ENCODE measurements at regions not wholly inside any gene's neighbourhood (a gene's known extent, or its start where the extent isn't known, plus 50 kb on each side); places are given as distances from the start of the nearest gene placed in this dataset.

DNA sequence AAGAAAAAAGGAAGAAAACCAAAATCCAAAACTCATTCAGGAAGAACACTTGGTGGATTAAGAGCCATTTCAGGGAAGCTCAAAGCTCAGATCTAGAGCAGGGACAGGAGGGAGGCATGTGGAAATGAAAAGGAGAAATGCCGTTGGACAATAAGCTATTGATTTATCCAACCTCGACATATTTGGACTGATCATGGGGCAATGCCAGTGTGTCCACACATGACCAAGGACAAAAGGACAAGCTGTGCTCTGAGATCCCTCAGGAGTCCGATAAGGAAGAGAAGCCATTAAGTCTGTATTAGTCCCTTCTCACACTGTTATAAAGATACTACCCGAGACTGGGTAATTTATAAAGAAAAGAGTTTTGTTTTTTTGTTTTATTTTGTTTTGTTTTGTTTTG is 684.0 kb upstream of the CELF2 start:
- ChIA-PET POLR2A (no interaction called here), CTCF (interaction anchor here (0.9 kb wide), 1 partner anchor 482 kb away, joined by 3 read pairs; no protein-coding TSS in a partner anchor), SMC1A (ENCODE audit: uncharacterized antibody, unreplicated experiment) (no interaction called here), RAD21 (ENCODE audit: unreplicated experiment) (no interaction called here)
- Histone ChIP-seq H3K27me3 (replicated peaks in 1 of 2; ENCODE audit: control insufficient read depth in 2 of 2, insufficient read depth in 2 of 2, low read length in 1 of 2) (no peaks in the 10 kb centered on the region), H3K79me2 (ENCODE audit: control insufficient read depth, insufficient read depth, low read length) (no peaks in the 10 kb centered on the region), H3K4me3 (no peak overlapping the region), H3K9me3 (replicated peaks; ENCODE audit: control insufficient read depth, insufficient read depth, low read length) (no peaks in the 10 kb centered on the region), H3K4me2 (ENCODE audit: control insufficient read depth, insufficient read depth) (no peak overlapping the region), H4K20me1 (ENCODE audit: control insufficient read depth, insufficient read depth) (no peaks in the 10 kb centered on the region), H3K27ac (ENCODE audit: control insufficient read depth, insufficient read depth) (no peak overlapping the region), H3K4me1 (ENCODE audit: control insufficient read depth, insufficient read depth, low read length) (no peaks in the 10 kb centered on the region), H3K36me3 (ENCODE audit: control insufficient read depth in 2 of 2, insufficient read depth in 2 of 2, low read length in 1 of 2) (no peaks in the 10 kb centered on the region), H3K9ac (ENCODE audit: control insufficient read depth, insufficient read depth, low read length) (no peak overlapping the region), H2AFZ (ENCODE audit: control insufficient read depth, low read depth, low read length) (no peak overlapping the region)
- in situ Hi-C loops (cut with MboI), result no loop called here
- intact Hi-C loops (cut with micrococcal nuclease; ENCODE audit: unreplicated experiment), result no loop called here
- no TSS peak for BruUV-seq (replicated peaks)
- ATAC-seq (no peak), DNase-seq (ENCODE audit: low read depth, low spot score) (no peak), FAIRE-seq (no peak)
- no peak for TF ChIP-seq KLF5 (IDR thresholded peaks at IDR 0.05; ENCODE audit: partially characterized antibody)
- TF ChIP-seq ESRRA (IDR thresholded peaks at IDR 0.05; ENCODE audit: low read length), result no peak
- TF ChIP-seq RUNX3 (IDR thresholded peaks at IDR 0.05; ENCODE audit: low read length), result no peak
- TF ChIP-seq ZBTB4 (CRISPR knock-in tag; IDR thresholded peaks at IDR 0.05), result no peak
- no peak for TF ChIP-seq ZNF217 (IDR thresholded peaks at IDR 0.05)
- TF ChIP-seq, protein P1, sequence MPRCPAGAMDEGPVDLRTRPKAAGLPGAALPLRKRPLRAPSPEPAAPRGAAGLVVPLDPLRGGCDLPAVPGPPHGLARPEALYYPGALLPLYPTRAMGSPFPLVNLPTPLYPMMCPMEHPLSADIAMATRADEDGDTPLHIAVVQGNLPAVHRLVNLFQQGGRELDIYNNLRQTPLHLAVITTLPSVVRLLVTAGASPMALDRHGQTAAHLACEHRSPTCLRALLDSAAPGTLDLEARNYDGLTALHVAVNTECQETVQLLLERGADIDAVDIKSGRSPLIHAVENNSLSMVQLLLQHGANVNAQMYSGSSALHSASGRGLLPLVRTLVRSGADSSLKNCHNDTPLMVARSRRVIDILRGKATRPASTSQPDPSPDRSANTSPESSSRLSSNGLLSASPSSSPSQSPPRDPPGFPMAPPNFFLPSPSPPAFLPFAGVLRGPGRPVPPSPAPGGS (IDR thresholded peaks at IDR 0.05; ENCODE audit: borderline replicate concordance, insufficient read depth, low read depth, low read length, poor library complexity, severe bottlenecking), result no peak
- no peak for TF ChIP-seq ZNF384 (IDR thresholded peaks at IDR 0.05; ENCODE audit: borderline replicate concordance, low read depth, low read length)
- no peak for TF ChIP-seq TCF3 (IDR thresholded peaks at IDR 0.05; ENCODE audit: borderline replicate concordance, insufficient read depth, low read depth, low read length)
- no peak for TF ChIP-seq ELK1 (IDR thresholded peaks at IDR 0.05; ENCODE audit: low read depth, low read length)
- TF ChIP-seq SRF (IDR thresholded peaks at IDR 0.05; ENCODE audit: low read depth in 2 of 2, low read length in 2 of 2), result no peak
- TF ChIP-seq LARP7 (IDR thresholded peaks at IDR 0.05), result no peak
- no peak for TF ChIP-seq BMI1 (IDR thresholded peaks at IDR 0.05; ENCODE audit: borderline replicate concordance)
- no peak for TF ChIP-seq GATAD2B (conservative IDR thresholded peaks at IDR 0.05; ENCODE audit: low read depth)
- 45% methylated on average over 4 of the region's 4 CpGs for WGBS (ENCODE audit: insufficient coverage, insufficient replicate concordance, low lambda C conversion rate, missing lambda C conversion rate)
